Trophoblast cell (in vitro differentiated cells and primary cell): ENCODE measurements at regions not wholly inside any gene's neighbourhood (a gene's known extent, or its start where the extent isn't known, plus 50 kb on each side); places are given as distances from the start of the nearest gene placed in this dataset.

Source experiments
- DNase-seq, 2 donors: peaks; one replicate each; pipeline ENCODE4 v3.0.0-alpha.2; 2016
- H2AFZ ChIP-seq: 2 replicates; pipeline ENCODE4 v1.6.1; 2013; ENCODE audit warnings: low read length, moderate library complexity, mild to moderate bottlenecking; ENCODE audit not compliant: insufficient read depth, poor library complexity
- H2AK5ac ChIP-seq: 2 replicates; pipeline ENCODE4 v1.6.1; 2013; ENCODE audit warnings: mild to moderate bottlenecking, low read length
- H2BK120ac ChIP-seq: 2 replicates; pipeline ENCODE4 v1.6.1; 2013; ENCODE audit warnings: low read length, mild to moderate bottlenecking, moderate library complexity; ENCODE audit not compliant: insufficient read depth, poor library complexity
- H2BK12ac ChIP-seq: 2 replicates; pipeline ENCODE4 v1.6.1; 2013; ENCODE audit warnings: mild to moderate bottlenecking, low read length, moderate library complexity
- H2BK5ac ChIP-seq: 2 replicates; pipeline ENCODE4 v1.6.1; 2013; ENCODE audit warnings: low read length, low read depth, moderate library complexity, mild to moderate bottlenecking; ENCODE audit not compliant: poor library complexity
- H3K14ac ChIP-seq: 2 replicates; pipeline ENCODE4 v1.6.1; 2013; ENCODE audit warnings: mild to moderate bottlenecking, low read length
- H3K18ac ChIP-seq: 2 replicates; pipeline ENCODE4 v1.6.1; 2013; ENCODE audit warnings: mild to moderate bottlenecking, low read length
- H3K23ac ChIP-seq: 2 replicates; pipeline ENCODE4 v1.6.1; 2013; ENCODE audit warnings: low read length
- H3K27ac ChIP-seq: 2 replicates; pipeline ENCODE4 v1.5.1; 2013; ENCODE audit warnings: low read depth, mild to moderate bottlenecking, inconsistent platforms, low read length, moderate library complexity
- H3K27me3 ChIP-seq: 2 replicates; pipeline ENCODE4 v1.6.1; 2013; ENCODE audit warnings: inconsistent platforms, mild to moderate bottlenecking, low read length, moderate library complexity; ENCODE audit not compliant: insufficient read depth
- H3K36me3 ChIP-seq, 2 experiments: 1 replicate in 1 of 2; 2 replicates in 1 of 2; pipeline ENCODE4 v1.6.1; 2013; ENCODE audit warnings: low read length in 2 of 2, mild to moderate bottlenecking in 2 of 2, moderate library complexity in 1 of 2; ENCODE audit not compliant: insufficient read depth in 2 of 2, control insufficient read depth in 1 of 2
- H3K4ac ChIP-seq: 2 replicates; pipeline ENCODE4 v1.6.1; 2013; ENCODE audit warnings: low read depth, mild to moderate bottlenecking, low read length, moderate library complexity
- H3K4me1 ChIP-seq, 2 experiments: 1 replicate in 1 of 2; 2 replicates in 1 of 2; pipeline ENCODE4 v1.6.1; 2013; ENCODE audit warnings: low read length in 2 of 2, mild to moderate bottlenecking in 2 of 2, moderate library complexity in 1 of 2; ENCODE audit not compliant: insufficient read depth in 2 of 2, control insufficient read depth in 1 of 2
- H3K4me2 ChIP-seq: 2 replicates; pipeline ENCODE4 v1.6.1; 2013; ENCODE audit warnings: inconsistent platforms, mild to moderate bottlenecking, low read length, moderate library complexity
- H3K4me3 ChIP-seq: 2 replicates; pipeline ENCODE4 v1.5.1; 2013; ENCODE audit warnings: mild to moderate bottlenecking, low read depth, low read length, inconsistent platforms
- H3K79me1 ChIP-seq: one replicate; pipeline ENCODE4 v1.6.1; 2013; ENCODE audit warnings: low read length
- H3K79me2 ChIP-seq: 2 replicates; pipeline ENCODE4 v1.6.1; 2013; ENCODE audit warnings: low read length, mild to moderate bottlenecking; ENCODE audit not compliant: control insufficient read depth, insufficient read depth, poor library complexity
- H3K9ac ChIP-seq: 2 replicates; pipeline ENCODE4 v1.6.1; 2013; ENCODE audit warnings: mild to moderate bottlenecking, low read length
- H3K9me3 ChIP-seq: 2 replicates; pipeline ENCODE4 v1.6.1; 2013; ENCODE audit warnings: low read depth, mild to moderate bottlenecking, control low read depth, inconsistent platforms, low read length; ENCODE audit not compliant: insufficient read depth
- H4K12ac ChIP-seq: 2 replicates; pipeline ENCODE4 v1.6.1; 2013; ENCODE audit warnings: low read depth, mild to moderate bottlenecking, low read length, moderate library complexity
- H4K8ac ChIP-seq: 2 replicates; pipeline ENCODE4 v1.6.1; 2013; ENCODE audit warnings: low read depth, mild to moderate bottlenecking, low read length, moderate library complexity
- H4K91ac ChIP-seq: one replicate; pipeline ENCODE4 v1.6.1; 2013; ENCODE audit warnings: low read depth, mild to moderate bottlenecking, low read length, moderate library complexity
- WGBS: extraction: QIAGEN DNeasy Blood & Tissue Kit; methylation state at CpG from one replicate; pipeline ENCODE4 v1.1.7; 2013; ENCODE audit warnings: missing lambda C conversion rate; ENCODE audit not compliant: insufficient read length, insufficient coverage; ENCODE audit errors: extremely low coverage; 5-methylcytosine and 5-hydroxymethylcytosine counted together

DNA sequence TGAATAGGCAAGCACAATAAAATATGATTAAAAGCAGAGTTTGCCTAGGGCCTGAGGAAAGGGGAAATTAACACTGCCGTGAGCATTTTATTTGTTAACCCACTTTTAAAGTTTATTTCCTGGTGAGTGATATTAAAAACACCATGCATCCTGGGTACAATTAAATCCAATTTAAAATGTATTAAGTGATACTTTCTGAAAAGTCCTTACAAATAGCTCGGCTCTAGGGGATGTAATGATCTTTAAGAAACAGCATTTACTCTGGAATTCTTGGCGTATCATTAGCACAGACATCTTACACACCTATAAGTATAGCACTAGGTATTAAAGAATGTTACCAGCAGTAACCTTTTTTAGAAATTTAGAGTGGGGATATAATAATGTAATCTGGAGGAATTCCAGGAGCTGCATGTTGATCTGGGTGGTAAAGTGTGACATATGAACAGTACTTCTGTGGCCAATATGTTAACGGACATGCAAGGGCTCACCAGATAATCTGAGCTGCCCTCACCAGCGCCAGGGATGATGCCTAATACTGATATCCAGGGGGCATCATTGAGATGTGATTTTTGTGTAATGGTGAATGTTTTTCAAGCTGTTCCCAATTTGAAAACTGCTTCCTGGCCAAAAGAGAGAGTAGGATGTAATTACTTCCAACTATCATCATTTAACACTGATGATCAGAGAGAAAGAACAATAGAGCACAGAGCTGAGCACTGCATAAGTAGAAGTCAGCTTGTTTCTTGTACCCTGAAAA lies 235.9 kb downstream of the DSEL start:
- Histone ChIP-seq H3K79me1 (no peaks in the 10 kb centered on the region), H2BK12ac (no peak overlapping the region), H3K9ac (no peak overlapping the region), H3K27ac (no peak overlapping the region), H4K12ac (no peak overlapping the region), H3K4ac (no peak overlapping the region), H2BK120ac (no peak overlapping the region), H2BK5ac (no peak overlapping the region), H4K8ac (no peak overlapping the region), H3K79me2 (no peaks in the 10 kb centered on the region), H3K14ac (no peak overlapping the region), H3K36me3 (no peaks in the 10 kb centered on the region), H3K9me3 (no peaks in the 10 kb centered on the region), H3K27me3 (no peaks in the 10 kb centered on the region), H4K91ac (no peak overlapping the region), H3K23ac (no peak overlapping the region), H3K4me2 (no peak overlapping the region), H3K4me3 (no peak overlapping the region), H3K18ac (no peak overlapping the region), H2AK5ac (no peak overlapping the region), H2AFZ (no peak overlapping the region), H3K4me1 (no peaks in the 10 kb centered on the region)
- DNase-seq, result no peak
- WGBS, result no CpG with 5 or more reads among the region's 5 CpGs

DNA sequence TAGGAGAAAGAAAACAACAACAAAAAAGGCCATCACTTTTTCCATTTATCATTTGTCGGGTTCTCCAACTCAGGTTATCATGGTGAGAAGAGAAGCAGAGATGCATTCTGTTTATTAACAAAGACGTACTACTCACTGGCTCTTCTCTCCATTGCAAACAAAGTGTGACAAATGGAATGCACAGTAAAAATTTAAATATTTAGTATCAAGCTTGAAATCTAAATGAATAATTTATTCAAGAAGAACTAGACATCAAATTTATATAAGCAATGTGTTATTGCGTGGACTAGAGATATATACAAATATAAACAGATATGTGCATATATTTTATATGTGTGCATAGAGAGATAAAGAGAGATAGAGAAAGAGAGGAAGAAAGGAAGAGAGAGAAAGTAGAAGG lies 236.5 kb downstream of the DSEL start:
- H3K18ac ChIP-seq, result no peak overlapping the region
- no CpG with 5 or more reads among the region's 3 CpGs for WGBS
- H3K79me1 ChIP-seq, result no peaks in the 10 kb centered on the region
- H3K9me3 ChIP-seq, result no peaks in the 10 kb centered on the region
- no peak for DNase-seq
- no peak overlapping the region for H2AK5ac ChIP-seq
- H2BK12ac ChIP-seq, result no peak overlapping the region
- no peaks in the 10 kb centered on the region for H3K4me1 ChIP-seq
- H3K4me2 ChIP-seq, result no peak overlapping the region
- no peak overlapping the region for H2BK120ac ChIP-seq
- H3K9ac ChIP-seq, result no peak overlapping the region
- H3K4me3 ChIP-seq, result no peak overlapping the region
- H2AFZ ChIP-seq, result no peak overlapping the region
- no peak overlapping the region for H4K12ac ChIP-seq
- H3K79me2 ChIP-seq, result no peaks in the 10 kb centered on the region
- no peak overlapping the region for H2BK5ac ChIP-seq
- H4K91ac ChIP-seq, result no peak overlapping the region
- no peak overlapping the region for H3K4ac ChIP-seq
- no peak overlapping the region for H3K23ac ChIP-seq
- no peak overlapping the region for H3K14ac ChIP-seq
- no peaks in the 10 kb centered on the region for H3K36me3 ChIP-seq
- no peak overlapping the region for H3K27ac ChIP-seq
- no peaks in the 10 kb centered on the region for H3K27me3 ChIP-seq
- H4K8ac ChIP-seq, result no peak overlapping the region

DNA sequence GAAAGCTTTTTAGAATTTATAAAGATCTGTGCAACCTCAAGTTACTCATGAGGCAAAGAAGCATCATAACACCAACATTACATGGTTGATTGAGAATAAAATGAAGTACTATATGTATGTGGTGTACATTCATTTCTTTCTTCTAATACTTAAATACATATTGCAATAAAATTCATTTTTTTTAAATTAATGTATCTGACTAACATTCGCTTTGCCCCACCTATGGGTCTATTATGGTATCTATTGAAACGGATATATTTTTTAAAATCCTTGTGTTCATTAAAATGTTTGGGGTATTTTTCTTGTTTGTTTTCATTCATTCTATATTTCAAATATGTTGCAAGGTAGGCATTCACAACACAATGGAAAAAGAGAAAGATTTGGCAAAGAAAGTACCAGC lies 237.5 kb downstream of the DSEL start:
- no peaks in the 10 kb centered on the region for H3K79me1 ChIP-seq
- H4K91ac ChIP-seq, result no peak overlapping the region
- H3K4ac ChIP-seq, result no peak overlapping the region
- H3K4me2 ChIP-seq, result no peak overlapping the region
- no peak overlapping the region for H4K8ac ChIP-seq
- H3K4me1 ChIP-seq, result no peaks in the 10 kb centered on the region
- no peak overlapping the region for H3K23ac ChIP-seq
- no peaks in the 10 kb centered on the region for H3K79me2 ChIP-seq
- no peak overlapping the region for H2BK120ac ChIP-seq
- no peak overlapping the region for H2AK5ac ChIP-seq
- no peak overlapping the region for H3K27ac ChIP-seq
- H3K4me3 ChIP-seq, result no peak overlapping the region
- no peak overlapping the region for H3K9ac ChIP-seq
- H2BK5ac ChIP-seq, result no peak overlapping the region
- H2BK12ac ChIP-seq, result no peak overlapping the region
- H3K9me3 ChIP-seq, result no peaks in the 10 kb centered on the region
- no peak overlapping the region for H3K14ac ChIP-seq
- no peak overlapping the region for H3K18ac ChIP-seq
- no peaks in the 10 kb centered on the region for H3K36me3 ChIP-seq
- no peak overlapping the region for H4K12ac ChIP-seq
- no peak for DNase-seq
- WGBS, result no CpG with 5 or more reads among the region's 2 CpGs
- H3K27me3 ChIP-seq, result no peaks in the 10 kb centered on the region
- H2AFZ ChIP-seq, result no peak overlapping the region

DNA sequence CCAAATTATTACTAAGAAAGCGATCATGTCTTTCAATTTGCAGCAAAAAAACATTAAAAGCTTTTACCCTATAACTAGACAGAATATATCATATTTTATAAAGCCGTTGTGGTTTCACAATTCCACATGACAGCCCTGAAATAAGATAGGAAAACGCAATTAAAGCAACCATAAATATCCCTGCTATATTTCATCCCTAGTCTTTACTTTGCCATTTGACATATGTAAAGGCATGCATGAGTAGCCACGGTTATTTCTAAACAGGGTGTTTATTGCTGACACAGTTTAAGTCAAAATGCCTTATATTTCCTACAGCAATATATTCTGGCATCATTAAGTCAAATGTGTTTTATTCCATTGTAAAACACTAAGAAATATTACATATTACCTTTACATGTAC lies 239.9 kb downstream of the DSEL start:
- H2BK120ac ChIP-seq, result no peak overlapping the region
- H3K9ac ChIP-seq, result no peak overlapping the region
- no peak overlapping the region for H3K14ac ChIP-seq
- no peaks in the 10 kb centered on the region for H3K9me3 ChIP-seq
- no peak for DNase-seq
- no peak overlapping the region for H3K4me2 ChIP-seq
- no peak overlapping the region for H2AFZ ChIP-seq
- no peak overlapping the region for H3K23ac ChIP-seq
- H3K18ac ChIP-seq, result no peak overlapping the region
- no peak overlapping the region for H4K8ac ChIP-seq
- H3K27ac ChIP-seq, result no peak overlapping the region
- H4K12ac ChIP-seq, result no peak overlapping the region
- no peak overlapping the region for H2AK5ac ChIP-seq
- H2BK12ac ChIP-seq, result no peak overlapping the region
- no peak overlapping the region for H3K4me3 ChIP-seq
- H3K27me3 ChIP-seq, result no peaks in the 10 kb centered on the region
- H2BK5ac ChIP-seq, result no peak overlapping the region
- no peak overlapping the region for H3K4ac ChIP-seq
- H3K79me2 ChIP-seq, result no peaks in the 10 kb centered on the region
- no peak overlapping the region for H4K91ac ChIP-seq
- no CpG with 5 or more reads among the region's 4 CpGs for WGBS
- H3K36me3 ChIP-seq, result no peaks in the 10 kb centered on the region
- no peaks in the 10 kb centered on the region for H3K4me1 ChIP-seq
- H3K79me1 ChIP-seq, result no peaks in the 10 kb centered on the region
